ENCODE measurements at regions not wholly inside any gene's neighbourhood (a gene's known extent, or its start where the extent isn't known, plus 50 kb on each side); places are given as distances from the start of the nearest gene placed in this dataset.

DNA sequence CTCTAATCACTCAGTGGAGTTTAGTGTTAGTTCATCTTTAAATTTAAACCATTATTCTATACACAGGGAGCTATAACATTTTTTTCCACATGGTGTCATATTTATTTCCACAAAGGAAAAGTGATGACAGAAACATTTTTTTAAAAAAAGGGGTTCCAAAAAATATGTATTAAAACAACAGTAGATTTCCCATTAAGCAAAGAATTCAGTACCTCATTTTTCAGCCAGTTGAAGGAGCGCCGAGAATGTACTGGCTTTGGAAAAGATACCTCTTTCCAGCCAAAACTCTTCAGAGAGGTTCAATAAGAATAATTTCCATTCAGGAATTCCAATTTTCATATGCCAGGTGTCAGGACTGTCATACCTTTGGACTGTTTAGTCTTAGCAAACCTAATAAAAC is 250.5 kb upstream of the MEOX2 start:
- no peak for DNase-seq

DNA sequence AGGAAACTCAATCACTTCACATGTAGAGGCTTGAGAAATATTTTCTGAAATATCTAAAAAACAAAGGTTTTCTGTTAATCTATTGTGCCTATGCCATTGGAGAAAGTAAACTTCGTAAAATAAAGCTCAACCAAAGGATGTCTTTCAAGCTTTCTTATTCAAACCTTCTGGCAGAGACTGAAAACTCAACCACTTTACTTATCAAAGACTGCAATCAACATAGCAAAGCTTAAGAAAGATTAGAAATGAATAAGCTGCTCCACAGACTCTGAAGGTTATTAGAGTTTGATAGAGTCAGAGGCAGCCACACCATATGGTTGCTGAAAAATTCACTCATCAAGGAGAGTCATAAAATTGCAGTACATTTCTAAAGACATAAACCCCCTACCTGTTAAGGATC is 245.8 kb upstream of the MEOX2 start:
- no peak for DNase-seq

DNA sequence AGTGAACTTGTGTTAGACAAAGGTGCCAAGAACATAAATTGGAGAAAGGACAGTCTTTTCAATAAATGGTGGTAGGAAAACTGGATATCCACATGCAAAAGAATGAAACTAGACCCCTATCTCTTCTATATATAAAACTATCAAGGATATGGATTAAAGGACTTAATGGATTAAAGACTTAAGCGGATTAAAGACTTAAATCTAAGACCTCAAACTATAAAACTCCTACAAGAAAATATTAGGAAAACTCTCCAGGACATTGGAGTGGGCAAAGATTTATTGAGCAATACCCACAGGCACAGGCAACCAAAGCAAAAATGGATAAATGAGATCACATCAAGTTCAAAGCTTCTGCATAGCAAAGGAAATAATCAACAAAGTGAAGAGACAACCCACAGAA is 242.9 kb upstream of the MEOX2 start:
- no peak for DNase-seq

DNA sequence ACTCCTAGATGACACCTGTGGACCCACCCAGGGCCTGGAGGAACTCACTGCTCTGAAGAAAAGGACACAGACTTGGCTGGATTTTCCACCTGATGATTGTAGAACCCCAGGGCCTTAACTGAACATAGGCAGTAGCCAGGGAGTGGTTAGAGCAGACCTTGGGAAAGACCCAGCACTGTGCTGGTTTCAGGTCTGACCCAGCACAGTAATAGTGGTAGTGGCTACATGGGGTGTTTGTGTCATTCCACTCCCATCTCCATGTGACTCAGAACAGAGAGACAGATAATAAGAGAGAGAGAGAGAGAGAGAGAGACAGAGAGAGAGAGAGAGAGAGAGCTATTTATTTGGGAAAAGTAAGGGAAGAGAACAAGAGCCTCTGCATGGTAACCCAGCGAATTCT is 239.1 kb upstream of the MEOX2 start:
- DNase-seq: no peak

DNA sequence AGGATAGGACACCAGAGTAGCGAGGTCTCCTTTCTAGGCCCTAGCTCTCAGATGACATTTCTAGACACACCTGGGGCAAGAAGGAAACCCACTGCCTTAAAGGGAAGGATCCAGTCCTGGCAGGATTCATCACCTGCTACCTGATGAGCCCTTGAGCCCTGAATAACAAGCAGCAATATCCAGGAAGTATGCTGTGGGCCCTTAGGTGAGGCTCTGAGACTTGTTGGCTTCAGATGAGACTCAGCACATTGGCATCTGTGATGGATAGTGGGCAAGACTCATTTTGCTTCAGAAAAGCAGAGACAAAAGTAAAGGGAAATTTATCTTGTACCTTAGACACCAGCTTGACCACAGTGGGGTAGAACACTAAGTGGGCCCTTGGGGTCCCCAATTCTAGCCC is 238.4 kb upstream of the MEOX2 start:
- DNase-seq: no peak

DNA sequence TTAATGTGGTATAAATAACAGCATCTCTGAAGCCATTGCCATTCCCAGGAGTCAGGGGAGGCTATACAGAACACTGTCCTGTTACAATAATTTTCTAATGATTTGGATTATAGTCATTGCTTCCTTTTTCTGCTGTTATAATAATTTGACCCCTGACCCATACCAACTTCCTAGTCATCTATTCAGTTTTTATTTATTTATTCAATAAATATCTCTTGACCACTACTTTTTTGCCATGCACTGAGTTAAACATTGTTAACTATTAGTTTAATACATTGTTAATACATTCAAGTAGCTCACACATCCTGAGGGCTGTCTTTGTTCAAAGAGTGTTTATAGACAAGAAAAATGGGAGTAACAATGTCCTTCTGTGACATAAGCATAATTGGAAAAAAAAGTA is 235.5 kb upstream of the MEOX2 start:
- DNase-seq: no peak

DNA sequence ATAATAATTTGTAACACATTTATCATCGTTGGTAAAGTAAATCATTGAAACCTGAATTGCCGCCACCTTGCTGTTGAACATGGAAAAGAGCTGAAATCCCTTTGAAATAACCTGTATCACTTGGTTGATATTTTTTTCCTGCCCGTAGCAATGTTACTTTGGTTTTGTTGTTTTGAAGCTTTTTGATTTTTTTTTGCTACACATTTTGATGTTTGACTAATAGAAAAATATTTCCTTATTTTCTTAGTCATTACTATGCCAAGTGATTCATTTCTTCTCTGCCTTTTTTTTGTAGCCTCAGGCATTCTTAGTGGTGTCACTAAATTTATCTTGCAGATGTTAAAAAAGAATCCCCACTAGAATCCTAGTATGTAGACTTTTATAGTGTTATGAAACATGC is 235.1 kb upstream of the MEOX2 start:
- DNase-seq: no peak

DNA sequence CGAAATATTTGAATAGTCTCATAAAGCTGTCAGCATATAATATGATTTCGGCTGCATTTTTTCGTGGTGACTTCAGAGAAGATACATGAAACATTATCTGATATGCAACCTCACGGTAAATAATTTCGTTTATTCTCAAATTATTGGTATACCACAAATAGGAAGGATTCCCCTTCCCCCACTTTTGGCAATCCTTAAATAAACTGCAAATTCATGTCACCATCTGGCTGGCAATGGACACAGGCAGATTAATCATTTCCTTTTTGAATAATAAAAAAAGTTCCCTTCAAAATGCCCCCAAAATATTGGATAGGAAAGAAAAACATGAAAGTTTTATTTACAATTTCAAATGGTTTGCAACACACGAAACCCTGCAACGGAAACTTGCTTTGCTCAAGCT is 234.5 kb upstream of the MEOX2 start:
- no peak for DNase-seq

DNA sequence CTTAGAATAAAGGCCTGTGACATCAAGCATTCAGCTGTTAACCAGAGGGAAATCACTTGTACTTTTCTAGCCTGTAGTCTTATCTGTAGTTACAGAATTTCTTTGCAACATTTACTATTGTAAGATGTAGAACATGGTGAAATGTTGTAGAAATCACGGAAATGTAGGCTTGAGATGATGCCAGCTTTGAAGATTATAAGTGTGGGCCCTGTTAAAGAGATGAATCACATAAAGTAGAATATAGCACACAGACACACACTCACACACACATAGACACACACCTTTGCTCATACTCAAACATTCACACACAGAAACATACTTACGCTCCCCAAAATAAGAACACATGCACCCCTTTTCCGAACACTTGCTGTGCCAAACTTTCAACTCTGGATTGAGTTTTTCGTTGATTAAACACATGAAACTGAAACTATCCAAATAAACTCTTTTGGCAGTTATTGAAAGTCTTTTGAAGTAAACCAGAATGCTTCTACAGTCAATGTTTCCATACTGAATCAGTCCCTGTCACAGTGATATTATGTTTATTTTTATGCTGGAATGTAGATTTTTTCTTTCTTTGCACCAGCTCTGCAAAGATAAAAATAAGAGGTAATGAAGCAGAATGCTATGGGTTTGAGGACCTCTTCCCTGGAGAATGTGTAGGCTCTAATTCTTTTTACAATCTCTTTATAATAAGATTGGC is 230.3 kb upstream of the MEOX2 start:
- no peak for DNase-seq

DNA sequence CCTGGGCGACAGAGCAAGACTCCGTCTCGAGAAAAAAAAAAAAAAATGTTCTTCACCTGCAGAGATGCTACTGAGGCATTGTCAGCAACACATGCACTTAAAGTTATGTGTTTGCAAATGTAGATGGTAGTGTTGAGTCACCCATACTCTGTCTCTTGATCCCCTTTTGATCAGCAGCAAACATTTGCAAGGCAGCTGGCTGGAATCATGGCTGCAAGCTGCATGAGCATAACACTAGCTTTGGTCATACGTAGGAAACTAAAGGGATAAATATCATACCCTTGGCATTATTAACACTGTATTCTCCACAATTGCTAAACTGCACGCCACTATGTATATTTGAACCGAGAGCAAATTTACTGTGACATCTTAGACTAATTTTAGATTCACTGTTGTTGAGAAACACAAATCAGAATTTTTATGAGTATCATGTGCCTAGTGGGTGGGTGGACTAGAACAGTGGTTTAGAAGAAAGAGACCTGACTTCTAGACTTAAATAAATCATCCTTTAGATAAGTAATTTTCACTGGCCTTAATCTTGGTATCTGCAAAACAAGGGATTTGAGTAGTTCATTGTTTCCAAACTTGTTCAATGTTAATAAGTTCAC is 229.3 kb upstream of the MEOX2 start:
- no peak for DNase-seq

DNA sequence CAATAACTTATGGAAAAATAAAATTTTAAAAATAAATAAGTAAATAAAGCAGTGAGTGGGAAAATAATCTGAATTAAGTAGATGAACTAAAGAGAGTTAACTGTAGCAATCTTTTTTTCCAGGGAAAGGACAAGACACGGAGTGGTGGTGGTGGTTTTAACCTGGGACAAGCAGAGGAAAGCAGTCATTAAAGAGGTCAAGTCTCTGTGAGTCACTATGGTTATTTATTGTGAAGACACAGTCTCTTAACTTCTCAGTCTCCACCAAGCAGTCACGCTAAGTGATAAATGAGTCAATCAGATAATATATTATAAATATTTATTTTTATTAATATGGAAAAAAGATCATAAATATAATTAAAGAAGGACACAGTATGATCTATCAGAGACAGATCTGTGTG is 228.1 kb upstream of the MEOX2 start:
- DNase-seq: no peak

DNA sequence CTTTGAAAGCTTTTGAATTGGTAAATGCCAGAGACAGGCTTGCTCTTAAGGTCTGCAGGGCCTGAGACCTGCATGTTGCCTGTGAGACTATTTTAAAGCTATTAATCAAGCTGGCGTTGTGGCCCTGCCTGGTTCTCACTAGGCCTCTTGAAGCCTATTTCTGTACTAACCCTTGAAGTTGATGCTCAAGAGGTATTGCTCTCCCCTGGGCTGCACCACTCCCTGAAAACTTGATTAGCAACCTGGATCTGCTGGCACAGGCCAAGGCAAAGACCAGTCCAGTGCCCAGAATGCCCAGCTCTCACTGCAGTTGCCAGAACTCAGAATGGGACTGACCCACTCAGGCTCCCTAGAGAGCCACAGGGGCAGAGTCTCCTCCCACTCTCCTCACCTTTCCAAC is 220.0 kb upstream of the MEOX2 start:
- DNase-seq: no peak

DNA sequence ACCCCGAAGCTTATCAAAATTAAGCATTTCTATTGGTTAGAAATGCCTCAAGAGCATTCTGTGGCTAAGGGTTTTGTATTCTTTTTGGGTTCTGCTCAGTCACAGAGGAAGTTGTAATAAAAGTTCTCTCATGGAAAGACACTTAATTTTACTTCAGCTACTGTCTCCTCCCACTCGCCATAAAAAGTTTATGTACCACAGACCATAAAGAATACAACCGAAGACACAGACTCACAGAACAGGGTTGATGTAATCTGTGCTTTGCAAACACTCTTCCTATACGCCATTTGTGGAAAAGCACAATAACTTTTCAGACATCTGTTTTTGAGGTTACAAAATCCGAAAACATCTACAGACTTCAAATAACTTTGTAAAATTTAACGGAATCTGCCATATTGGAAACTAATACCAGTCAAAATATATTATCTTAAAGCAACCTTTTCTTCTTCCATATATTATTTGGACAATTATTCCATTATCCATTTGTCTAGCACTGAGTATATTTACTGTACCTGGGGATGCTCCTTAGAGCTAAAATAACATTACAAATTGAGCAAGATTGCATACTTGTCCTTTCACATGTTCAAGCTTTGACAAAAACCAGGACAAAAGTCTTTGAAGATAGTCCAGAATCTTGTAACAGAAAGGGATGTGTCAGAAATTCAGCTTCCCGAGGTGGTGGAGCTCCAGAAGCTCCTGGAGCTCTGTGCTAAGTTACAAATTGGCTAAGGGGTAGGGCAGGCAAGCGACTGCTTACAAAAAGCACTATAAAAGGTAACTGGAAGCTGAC is 219.0 kb upstream of the MEOX2 start:
- DNase-seq: no peak

DNA sequence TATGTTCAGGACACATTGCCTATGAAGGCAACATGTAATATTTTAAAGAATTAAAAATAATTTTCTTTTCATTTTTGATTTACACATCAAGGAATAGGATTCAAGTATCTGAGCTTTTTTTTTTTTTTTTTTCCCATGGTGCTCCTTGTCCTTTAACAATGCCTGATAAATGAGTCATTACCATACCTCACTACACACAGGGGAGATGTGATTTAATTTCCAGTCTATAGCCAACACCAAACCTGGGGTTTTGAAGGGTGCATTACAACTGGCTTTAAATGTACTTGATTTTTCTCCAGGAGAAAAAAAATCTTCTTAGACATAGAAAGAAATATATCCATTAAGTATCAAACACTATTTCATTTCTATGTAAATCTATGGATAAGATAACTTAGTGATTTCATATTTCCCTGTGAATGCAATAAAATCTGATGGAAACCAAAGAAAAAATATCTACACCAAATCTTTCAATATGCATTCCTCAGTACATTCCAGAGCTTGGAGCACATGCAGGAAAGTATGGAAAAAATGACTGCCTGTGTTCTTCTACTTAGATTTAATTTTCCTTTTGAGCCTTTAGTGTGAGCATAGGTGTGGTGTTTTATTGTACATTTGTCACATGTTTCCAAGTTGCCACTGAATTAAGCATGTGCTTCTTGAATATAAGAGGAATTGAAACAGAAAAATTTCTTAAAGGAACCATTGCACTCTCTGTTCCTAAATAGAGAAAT is 204.8 kb upstream of the MEOX2 start:
- DNase-seq: no peak

DNA sequence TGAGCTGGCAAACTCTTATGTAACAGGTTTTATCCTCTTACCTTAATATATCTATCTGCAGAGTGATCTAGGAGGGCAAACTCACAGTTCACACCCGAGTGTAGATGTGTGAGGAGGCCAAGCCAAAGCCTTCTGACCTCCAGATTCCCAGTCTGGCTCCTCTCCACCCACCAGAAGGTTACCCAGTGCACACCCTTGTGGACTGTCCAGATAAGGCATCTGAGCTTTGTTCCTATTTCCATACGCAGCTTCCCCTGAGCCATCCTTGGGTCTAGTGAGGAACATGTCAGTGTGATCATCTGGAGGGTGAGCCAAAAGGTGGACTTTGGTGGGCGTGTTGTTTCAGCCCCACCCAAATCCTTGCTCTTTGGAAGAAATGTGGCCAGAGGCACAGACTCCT is 203.0 kb upstream of the MEOX2 start:
- no peak for DNase-seq

DNA sequence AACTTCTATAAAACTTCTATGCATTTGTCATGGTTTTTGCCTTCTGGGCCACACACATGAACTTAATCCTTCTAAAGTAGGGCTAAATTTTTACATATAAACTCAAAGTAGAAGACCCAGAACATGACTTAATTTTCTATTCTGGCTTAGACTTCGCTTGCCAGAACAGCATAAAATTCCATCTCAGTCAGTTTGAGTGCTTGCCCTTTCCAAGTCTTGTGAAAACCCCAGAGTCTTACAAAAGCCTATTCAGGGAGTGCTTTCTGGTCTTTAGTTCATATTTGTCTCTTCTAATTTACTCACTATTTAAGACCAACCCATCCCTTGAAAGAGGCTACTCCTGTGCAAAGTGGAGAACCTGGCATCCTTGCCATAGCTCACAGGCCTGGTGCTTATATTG is 201.6 kb upstream of the MEOX2 start:
- no peak for DNase-seq

DNA sequence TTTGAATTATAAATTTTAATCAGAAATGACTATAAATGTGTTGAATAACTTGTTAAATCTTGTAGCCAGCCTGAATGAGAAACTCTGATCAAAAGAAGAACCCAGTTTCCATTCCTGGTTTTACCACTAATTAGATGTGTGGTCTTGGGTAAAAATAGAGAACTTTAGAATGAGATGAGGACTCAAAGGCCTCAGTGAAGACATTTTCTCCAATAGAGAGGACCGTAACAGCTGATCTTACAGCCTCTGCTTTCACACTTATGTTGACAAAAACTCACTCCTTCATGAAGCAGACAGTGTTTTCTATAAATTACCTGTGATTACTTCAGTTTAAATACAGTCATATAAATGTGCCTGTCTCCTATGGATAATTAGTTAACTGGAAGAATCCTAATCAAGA is 200.1 kb upstream of the MEOX2 start:
- DNase-seq: no peak

DNA sequence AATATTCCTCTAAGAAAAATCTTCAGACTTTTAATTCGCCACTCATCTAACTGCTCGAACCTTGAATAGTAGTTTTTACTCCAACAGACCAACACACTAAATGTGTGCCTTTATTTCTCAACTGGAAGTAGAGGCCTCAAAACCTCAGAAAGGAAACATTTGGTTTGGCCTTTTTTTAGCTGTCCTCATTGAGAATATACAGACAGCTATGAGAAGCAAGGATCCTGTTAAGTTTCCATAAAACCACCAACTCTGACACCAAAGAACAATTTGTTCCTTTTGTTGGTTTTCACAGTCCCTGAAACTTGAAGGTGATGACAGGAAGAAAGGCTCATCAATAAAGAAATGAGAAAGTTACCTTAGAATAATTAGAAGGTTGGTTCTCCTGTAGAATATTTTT is 199.2 kb upstream of the MEOX2 start:
- no peak for DNase-seq

DNA sequence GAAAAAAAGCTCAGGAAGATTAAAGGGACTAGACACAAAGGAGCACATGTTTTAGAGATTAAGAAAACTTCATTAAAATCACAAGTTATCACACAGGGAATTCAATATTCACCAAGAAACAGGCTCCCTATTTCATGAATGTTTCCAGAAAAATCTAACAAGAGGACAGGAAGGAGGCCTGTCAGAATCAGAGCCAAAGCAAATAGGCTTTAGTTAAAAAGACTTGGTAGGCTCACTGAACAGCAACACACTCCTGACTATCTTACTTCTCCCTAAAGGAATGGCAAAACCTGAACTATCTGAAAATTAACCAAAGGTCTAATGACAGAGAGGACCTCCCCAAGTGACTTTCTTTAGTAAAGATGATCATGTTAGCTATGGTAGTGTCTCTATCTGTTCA is 188.3 kb upstream of the MEOX2 start:
- no peak for DNase-seq

DNA sequence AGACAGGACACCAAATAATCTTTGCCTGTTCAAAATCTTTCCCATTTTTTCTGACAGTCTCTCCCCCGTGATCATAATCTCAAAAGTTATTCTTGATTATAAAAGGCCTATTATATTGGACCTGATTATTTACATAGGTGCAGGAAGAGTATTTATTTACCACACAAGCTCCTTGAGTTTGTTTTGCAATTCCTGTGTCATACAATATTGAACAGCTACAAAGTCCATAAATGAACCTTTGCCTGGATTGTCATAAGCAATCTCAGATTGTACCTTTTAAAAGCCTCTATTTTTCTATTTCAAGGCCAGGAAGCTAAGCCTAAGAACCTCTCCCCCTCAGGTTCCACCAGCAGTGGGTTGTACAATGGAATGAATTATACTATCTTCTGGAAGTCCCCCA is 183.9 kb upstream of the MEOX2 start:
- DNase-seq: no peak

DNA sequence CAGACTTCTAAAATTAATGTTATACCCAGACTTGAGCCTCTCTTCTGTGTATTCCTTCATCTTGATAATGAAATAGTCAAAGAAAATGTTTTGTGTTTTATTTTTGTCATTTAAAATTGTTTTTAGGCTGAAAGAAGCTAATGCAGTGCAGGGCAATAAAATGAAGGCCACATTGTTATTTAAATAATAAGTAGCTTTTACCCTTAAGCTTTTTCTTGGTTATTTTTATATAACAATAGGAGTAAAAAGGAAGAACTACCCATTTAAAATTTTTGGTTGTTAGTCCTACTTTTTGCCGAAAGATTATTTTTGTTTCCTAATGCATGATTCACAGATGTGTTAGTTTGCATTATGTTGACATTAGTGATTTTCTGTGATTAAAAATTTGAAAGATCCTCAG is 181.0 kb upstream of the MEOX2 start:
- no peak for DNase-seq

DNA sequence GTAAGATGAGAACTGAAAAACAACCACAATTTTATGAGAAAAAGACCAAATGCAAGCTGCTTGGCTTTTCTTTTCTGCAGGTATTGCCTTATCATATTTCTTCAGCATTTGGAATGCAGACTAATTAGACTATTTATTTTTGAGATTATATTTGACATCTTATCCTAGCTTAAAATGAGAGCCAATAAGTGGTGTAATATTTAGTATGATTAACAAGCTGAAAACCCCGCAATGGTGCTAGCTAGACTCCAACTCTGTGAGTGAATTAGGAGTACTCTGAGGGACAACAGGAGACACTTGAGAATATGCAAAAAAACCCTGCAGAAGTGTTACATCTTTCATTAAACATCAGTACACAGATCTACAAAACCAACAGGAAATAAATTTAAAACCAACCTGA is 180.3 kb upstream of the MEOX2 start:
- no peak for DNase-seq

Measured in amygdala (tissue), 56 donors.